GM19328 (cell line): ENCODE measurements at regions not wholly inside any gene's neighbourhood (a gene's known extent, or its start where the extent isn't known, plus 50 kb on each side); places are given as distances from the start of the nearest gene placed in this dataset.
A peak's percentile ranks its signal among the peaks of the same experiment; 100 is the strongest.
"Not testable (repeated sequence)": the region's sequence is repeated elsewhere in the genome, so short reads cannot be mapped to it uniquely, and the experiment has no call there.

Experiments
- ATAC-seq: cut with Tn5 transposase; IDR thresholded peaks from one replicate; pipeline ENCODE4 v1.9.1; 2021; ENCODE audit warnings: mild to moderate bottlenecking, moderate library complexity; ENCODE audit not compliant: unreplicated experiment

DNA sequence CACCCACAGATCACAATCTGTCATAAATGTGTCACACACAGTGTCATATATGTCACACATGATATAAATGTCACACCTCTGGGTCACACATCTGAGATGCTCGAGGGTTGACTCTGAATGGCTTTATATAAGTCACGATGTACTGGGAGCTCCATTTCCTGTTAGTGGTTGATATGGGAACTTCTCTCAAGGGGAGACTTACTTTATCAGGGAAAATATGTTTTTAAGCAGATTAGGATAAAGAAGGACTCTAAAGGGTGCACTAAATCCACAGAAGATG is 83.9 kb upstream of the MEF2A start:
- ATAC-seq: no peak

DNA sequence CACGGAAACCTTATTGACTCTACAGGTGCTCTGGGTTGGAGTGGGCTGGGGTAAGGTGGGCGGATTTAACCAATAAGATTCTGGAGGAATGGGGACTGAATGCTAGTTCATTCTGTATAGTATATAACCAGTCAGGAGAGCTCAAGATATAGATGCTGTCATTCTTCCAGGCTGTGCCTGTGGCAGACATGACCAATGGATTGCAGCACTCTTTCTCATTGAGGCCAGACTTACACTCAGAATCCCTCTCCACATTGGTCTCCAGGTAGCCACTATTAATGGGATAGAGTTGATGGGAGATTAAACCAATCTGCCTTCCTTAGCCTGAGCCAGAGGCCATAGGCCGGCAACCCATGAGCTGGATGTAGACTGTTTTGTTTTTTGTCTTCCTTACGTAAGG is 82.8 kb upstream of the MEF2A start:
- ATAC-seq: no peak

DNA sequence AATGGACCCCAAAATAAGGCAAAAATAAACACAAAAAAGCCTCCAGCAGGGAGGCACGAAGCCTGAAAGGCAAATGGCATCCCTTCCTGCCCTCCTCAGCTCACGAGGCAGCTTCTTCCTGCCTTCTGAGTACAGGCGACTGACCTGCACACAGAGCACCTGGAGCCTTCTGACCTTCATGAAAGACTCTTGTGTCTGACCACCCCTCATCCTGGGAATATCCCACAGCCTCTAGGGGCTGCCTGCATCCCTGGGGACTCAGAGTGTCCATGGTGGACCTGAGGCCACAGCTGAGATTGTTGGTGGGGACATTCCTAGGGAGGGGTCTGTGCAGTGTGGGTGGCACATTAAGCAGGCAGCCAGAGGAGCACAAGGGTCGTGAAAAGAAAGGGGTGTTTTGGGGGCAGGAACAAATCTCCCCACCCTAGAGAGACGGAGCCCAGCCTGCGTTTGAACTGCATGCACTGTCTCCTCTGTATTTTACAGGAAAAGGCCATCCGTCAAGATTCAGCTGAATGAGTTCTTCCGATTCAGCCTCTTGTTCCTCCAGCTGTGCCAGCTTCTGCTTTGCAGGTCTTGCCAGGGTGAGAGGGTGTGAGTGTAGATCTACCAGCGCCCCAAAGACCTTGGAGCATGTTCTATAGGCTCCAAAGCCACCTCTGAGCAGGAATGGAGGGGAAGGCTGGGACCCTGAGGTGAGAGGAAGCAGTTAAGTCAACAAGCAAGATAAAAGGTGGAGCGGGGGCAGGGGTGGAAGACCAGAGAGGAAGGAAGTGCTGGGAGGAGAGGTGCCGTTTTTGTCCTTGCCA is 80.4 kb upstream of the MEF2A start:
- ATAC-seq: no peak

DNA sequence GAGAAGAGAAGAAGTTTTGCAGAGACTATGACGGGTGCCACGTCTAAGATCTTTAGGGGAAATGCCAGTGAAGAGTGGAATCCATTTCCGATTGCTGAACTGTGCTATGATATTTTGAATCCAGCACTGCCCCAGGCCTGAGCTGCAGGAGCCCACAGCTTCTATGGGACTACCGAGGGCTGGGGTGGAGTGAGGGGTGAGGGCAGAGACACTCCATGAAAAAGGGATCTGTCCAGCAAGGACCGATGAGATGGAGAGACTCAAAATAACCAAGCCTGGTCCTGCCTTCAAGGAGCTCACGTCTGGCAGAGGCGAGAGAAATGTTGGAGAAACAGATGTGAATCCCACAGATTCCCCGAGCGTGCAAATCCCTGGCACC is 79.8 kb upstream of the MEF2A start:
- ATAC-seq: no peak

DNA sequence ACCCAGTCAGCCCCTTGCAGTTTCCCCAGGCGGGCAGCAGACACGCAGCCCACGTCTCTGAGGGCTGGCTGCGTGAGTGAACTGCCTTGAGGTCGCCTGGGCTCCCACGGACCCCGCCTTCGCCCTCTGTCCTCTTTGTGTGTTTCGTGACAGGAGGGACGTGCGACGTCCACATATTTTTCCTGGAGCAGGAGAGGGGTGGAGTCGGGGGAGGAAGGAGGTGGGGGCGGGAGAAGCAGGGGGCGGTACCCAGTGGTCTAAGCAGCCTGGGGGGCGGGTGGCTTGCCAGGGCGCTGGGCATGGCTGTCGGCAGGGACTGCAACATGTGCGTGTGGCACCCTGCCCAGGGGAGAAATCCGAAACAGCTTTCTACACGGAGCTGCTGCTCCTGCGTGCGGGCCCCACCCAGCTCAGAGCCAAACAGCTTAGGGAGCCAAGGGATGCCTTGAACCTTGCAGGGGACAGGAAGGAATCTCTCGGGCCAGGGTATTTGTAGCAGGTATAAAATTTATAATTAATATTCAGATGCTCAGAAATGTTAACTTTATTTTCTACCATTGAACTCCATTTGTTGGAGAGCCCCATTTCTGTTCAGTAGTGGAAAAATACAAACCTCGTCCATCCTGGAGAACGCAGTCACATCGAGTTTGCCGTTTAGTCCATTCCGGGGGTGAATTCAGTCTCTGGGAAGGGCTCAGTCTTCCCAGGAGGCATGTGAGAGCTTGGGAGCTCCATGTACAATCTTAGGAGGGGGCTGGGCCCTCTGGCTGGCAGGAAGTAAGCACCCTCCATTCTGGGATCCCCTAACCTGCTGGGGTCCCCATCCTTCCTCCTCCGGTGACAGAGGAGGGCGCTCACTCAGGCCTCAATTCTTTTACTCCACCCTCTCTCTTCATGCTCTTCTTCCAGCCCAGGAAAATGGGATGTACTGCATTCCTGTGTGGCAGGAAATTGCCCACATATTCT is 79.1 kb upstream of the MEF2A start:
- ATAC-seq: no peak

DNA sequence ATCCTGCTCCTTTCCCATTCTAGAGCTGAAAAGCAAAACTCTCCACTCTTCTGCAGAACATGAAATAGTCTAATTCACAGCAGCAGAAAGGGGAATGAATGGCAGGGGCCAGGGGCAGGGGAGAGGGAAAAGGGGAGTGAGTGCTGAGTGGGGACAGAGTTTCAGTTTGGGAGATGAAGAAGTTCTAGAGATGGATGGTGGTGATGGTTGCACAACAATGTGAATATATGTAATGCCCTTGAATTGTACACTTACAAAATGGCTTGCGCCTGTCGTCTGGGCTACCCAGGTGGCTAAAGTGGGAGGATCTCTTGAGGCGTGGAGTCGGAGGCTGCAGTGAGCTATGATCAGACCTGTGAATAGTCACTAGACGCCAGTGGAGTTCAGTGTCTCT is 78.5 kb upstream of the MEF2A start:
- ATAC-seq: no peak

DNA sequence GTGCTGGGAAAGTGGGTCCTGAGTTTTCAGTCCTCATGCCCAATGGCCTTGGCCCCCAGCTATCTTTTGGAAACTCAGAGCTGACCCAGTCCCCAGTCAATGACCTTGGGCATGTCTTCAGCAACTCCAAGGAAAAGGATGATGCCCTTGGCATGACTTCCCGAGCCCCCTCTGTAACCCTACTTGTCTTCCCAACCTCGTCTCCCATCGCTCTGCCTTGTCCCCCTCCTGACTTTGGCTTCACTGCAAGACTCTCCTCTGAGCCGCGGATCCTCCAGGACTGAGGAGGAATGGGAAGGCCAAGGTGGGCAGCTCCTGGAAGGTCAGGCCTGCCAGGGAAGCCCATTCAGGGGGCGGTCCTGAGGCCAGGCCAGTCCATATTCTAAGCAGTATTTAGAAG is 73.5 kb upstream of the MEF2A start:
- no peak for ATAC-seq

DNA sequence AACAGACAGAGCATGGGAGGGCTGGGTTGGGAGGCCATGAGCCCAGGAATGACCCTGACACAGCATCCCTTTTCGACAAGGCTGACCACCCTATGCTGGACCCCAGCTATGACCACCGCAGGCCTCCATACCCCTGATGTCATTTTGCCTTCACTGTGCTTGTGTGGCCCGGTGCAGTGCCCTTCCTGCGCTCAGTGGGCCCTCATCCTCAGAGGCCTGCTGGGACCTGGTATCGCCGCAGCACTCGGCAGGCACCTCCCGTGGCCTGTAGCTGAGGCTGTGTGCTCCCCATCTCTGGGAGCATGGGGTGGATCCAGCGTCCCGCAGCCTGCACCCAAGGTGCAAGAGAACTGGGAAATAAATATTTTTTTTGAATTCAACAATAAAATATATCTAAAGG is 73.1 kb upstream of the MEF2A start:
- no peak for ATAC-seq

DNA sequence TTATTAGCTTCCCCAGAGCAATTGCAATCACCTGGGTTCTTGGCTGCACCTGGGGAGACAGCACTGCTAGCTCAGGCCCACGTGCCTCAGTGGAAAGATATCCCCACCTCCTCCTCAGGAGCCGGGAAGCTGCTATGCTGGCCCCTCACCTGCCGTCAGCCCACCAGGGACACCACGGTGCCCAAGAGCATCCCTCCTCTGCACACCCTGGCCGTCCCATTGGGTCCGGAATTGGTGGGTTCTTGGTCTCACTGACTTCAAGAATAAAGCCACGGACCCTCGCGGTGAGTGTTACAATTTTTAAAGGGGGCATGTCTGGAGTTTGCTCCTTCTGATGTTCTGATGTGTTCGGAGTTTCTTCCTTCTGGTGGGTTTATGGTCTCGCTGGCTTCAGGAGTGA is 72.3 kb upstream of the MEF2A start:
- no peak for ATAC-seq

DNA sequence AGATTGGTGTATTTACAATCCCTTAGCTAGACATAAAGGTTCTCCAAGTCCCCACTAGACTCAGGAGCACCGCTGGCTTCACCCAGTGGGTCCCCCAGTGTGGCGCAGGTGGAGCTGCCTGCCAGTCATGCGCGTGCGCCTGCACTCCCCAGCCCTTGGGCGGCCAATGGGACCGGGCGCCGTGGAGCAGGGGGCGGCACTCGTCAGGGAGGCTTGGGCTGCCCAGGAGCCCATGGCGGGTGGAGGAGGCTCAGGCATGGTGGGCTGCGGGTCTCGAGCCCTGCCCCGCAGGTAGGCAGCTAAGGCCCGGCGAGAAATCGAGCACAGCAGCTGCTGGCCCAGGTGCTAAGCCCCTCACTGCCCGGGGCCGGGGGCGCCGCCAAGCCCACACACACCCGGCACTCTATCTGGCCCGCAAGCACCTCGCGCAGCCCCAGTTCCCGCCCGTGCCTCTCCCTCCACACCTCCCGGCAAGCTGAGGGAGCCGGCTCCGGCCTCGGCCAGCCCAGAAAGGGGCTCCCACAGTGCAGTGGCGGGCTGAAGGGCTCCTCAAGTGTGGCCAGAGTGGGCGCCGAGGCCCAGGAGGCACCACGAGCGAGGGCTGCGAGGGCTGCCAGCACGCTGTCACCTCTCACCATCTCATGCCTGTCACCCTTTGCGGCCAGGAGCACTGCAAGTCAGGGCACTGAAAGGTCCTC is 71.1 kb upstream of the MEF2A start:
- ATAC-seq: not testable (repeated sequence)

DNA sequence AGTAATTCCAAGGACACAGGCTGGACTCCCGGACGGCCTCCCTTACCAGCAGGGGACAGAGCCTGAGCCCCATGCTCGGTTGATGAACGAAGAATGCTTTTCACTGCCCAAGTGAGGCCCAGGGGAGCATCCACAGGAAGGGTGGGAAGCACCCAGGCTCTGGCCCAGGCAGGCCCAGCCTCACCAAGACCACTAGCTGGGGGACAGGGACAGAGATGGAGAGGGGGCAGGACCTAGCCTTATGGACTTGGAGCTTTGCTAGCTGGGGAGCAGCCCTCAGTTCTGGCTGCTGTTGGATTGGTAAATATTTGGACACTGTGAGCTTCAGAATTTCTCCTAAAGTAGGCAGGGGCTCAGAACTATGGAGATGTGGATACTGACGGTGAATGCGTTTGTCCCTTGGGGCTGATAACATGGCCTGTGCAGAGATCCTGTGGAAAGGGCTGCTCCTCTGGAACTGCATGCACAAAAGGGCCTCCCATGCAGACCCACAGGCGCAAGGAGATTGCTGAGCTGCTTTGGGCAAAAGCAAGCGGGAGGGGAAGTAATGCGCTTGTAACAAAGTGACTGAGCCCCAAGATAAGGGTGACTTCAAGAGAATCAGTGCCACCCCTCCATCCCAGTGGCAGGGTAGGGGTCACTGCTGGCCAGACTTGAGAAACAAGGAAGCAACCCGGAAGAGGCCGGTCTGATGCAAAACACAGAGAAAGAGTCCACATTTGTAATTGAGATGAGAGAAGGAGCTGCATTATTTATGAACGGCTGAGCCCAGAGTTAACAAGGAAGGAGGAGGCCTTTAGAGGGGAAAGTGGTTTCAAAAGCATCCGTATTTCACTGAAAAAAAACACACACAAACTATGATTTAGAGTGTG is 70.1 kb upstream of the MEF2A start:
- ATAC-seq: no peak

DNA sequence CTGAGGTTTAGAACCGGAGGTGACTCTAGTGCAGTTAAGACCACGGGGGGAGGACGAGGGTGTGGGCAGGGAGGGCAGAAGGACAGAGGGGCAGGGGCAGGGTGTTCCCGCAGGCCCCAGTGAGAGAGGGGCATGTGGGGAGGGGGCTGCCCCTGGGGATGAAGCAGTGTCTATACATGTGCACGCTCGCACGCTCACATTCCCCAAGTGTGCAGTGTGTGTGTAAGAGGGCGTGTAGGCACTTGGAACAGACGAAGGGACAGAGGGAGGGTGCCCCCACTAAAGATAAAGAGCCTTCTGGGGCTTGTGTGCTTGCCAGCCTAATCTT is 69.5 kb upstream of the MEF2A start:
- no peak for ATAC-seq

DNA sequence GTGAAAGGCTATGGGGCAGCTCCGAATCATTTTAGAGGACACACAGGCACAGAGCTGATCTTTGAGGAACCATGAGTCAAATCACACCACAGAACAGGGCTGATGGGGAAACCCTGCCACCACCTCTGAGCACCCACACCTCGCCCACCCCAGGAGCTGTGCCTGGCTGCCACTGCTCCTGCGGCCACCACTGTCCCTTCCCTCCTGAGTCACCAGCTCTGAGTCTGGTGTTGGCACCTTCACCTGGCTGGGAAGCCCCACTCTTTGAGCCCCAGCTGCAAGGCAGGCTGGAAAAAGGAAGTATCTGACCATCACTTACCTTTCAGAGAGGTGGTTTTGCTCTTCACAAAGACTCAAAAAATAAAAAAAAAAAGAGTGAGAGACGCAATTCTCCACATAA is 63.6 kb upstream of the MEF2A start:
- peak; percentile 45 for ATAC-seq

DNA sequence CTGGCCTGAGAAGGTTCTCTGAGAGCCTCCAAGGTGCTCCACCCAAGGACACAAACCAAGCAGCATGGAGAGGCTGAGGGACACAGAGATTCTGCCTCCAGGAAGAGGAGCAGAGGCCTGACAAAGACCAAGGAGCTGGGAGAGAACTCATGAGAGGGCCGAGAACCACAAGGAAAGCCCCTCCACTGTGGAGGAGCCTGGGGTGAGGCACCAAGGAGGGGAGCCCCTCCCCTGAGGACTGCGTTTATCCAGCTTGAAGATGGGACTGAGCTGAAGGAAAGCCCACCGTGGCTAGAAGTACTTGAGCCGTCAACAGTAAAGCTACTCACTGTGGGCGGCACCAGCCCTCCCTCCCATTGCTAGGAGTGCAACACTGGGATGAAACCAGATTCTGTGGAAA is 63.1 kb upstream of the MEF2A start:
- ATAC-seq: no peak

DNA sequence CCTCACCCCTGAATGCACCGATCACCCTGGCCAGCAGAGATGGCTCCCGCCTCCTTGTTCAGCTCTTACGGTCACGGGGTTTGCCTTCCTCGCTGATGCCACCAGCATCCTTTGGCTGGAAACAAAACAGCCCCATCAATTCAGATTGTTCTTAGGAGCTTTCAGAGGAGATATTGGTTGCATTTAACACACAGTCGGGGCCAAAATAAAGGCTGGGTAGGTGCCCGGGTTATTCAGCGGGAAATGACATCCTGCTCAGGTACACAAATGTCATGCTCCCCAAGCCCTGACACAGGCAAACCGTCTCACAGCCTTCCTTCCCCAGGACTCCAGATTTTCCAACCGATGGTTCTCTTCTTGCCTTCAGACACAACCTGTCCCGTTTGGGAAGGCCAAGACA is 62.4 kb upstream of the MEF2A start:
- ATAC-seq: no peak

DNA sequence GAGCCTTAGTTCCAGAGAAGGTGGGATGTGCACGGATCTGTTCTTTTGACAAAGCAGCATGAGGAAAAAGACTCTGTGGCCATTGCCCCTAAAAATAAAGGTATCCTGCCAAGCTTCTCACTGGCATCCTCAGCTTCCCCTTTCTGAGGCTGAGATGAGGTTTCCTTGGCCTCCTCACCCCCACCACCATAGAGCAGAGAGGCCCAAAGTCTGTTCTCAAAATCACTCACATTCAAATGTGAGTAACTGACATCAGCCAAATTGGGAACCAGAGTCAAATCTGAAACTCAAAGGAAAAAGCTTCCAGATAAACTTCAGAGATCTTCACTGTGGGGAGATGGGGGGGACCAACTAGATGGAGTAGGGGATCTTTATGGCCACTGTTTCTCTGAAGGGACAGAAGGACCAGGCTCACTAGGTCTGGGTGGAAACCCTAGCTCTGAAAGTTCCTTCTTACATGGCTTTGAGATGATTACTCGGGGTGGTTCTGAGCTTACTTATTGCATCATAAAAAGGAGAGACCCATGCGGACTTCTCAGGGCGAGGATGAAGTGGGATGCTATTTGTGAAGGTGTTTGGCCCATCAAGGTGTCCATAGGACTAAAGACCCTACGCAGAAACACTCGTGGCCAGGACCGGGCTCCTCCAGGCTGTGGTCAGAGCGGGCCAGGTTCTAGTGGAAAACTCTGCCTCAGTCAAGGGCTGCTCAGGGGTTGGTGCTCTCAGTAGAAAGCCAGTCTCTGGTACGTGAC is 61.5 kb upstream of the MEF2A start:
- ATAC-seq: peak; percentile 16

DNA sequence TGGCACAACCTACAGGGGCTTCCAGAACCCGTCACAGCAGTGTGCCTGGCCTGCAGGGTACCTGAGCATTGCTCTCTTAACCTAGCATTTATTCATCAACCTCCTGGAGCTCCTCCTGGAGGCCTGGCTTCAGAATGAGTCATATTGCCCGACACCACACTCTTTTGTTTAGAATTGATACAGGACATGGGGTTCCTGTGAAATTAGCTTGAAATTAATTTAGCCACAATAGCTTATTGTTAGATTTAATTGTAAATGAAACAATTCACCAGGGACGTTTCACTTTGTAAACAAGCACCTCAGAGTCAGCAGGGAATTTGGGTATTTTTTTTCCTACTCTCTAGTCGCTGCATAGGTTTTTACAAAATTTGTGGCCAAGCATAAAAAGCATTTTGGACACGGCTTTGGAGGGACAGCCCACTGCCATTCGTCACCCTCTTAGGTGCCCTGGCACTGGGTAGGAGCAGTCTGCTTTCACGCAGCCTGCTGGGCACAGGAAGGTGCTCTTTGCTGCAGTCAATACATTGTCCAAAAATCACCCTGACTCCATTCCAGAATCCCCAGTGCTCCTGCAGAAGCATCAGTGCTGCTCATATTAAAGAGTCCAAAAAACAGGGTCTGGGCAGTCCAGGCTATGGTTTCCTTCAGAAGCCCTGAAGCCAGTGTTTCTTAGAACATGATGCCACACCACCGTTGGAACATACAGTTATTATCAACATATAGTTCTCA is 60.8 kb upstream of the MEF2A start:
- peak; percentile 32 for ATAC-seq

DNA sequence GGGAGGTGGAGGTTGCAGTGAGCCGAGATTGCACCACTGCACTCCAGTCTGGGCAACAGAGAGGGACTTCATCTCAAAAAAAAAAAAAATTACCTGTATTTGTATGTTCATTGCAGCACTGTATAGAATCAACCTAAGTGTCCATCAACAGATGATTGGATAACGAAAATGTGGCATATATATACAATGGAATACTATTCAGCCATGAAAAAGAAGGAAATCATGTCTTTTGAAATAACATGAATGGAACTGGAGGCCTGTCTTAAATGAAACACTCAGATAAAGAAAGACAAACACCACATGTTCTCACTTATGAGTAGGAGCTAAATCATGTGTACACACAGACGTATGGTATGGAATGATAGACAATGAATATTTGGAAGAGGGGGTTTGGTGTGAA is 59.4 kb upstream of the MEF2A start:
- no peak for ATAC-seq

DNA sequence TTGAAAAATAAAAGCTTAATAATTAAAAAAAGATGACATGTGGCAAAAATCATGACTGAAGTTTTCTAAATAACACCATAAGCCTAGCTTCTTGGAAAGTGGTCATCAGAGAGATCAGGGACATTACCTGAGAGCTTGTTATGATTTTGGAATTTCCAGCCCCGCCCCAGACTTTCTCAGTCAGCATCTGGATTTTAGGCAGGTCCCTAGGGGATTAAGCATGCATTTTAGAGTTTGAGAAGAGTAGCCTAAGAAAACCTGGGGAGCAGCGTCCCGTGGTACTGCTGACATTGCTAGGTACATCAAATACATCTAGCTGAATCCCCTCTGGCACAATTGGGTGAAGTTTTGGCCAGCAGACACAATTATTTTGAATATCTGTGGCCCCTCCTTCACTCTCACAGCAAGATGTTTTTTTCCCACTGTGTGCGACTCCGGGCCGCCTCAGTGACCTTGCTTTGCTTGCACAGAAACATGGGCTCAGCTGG is 58.7 kb upstream of the MEF2A start:
- no peak for ATAC-seq
